ENCODE measurements at regions not wholly inside any gene's neighbourhood (a gene's known extent, or its start where the extent isn't known, plus 50 kb on each side); places are given as distances from the start of the nearest gene placed in this dataset.

GRCh38 chr10:21021231-21021630, 124.1 kb upstream of the NEBL start:
- TF ChIP-seq CTCF (IDR thresholded peaks at IDR 0.05; ENCODE audit: poor library complexity, severe bottlenecking) (no peak), EZH2 (IDR thresholded peaks at IDR 0.05; ENCODE audit: borderline replicate concordance, insufficient read depth, low read length, poor library complexity, severe bottlenecking) (no peak), TAF1 (IDR thresholded peaks at IDR 0.05; ENCODE audit: low read depth) (no peak), SMC3 (conservative IDR thresholded peaks at IDR 0.05; ENCODE audit: poor library complexity) (no peak), POLR2AphosphoS5 (IDR thresholded peaks at IDR 0.05) (no peak), MXI1 (conservative IDR thresholded peaks at IDR 0.05; ENCODE audit: poor library complexity, severe bottlenecking) (no peak), RAD21 (conservative IDR thresholded peaks at IDR 0.05) (no peak), EP300 (conservative IDR thresholded peaks at IDR 0.05; ENCODE audit: poor library complexity, severe bottlenecking) (no peak)
